HG03565 (cell line): ENCODE measurements at regions not wholly inside any gene's neighbourhood (a gene's known extent, or its start where the extent isn't known, plus 50 kb on each side); places are given as distances from the start of the nearest gene placed in this dataset.
"Not testable (repeated sequence)": the region's sequence is repeated elsewhere in the genome, so short reads cannot be mapped to it uniquely, and the experiment has no call there.

ENCODE experiments used
- ATAC-seq: cut with Tn5 transposase; IDR thresholded peaks from one replicate; pipeline ENCODE4 v1.9.1; 2021; ENCODE audit warnings: mild to moderate bottlenecking, moderate library complexity; ENCODE audit not compliant: unreplicated experiment

GRCh38 chr11:112533682-112534081 lies 273.0 kb upstream of the PLET1 start:
- ATAC-seq, result no peak

- no peak for ATAC-seq
Measured at GRCh38 chr11:112534208-112534607, 273.5 kb upstream of the PLET1 start.

GRCh38 chr11:112537026-112537425 lies 276.4 kb upstream of the PLET1 start:
- ATAC-seq, result no peak

GRCh38 chr11:112537846-112538330 lies 277.2 kb upstream of the PLET1 start:
- ATAC-seq, result no peak

GRCh38 chr11:112538534-112539280 lies 278.0 kb upstream of the PLET1 start:
- no peak for ATAC-seq

GRCh38 chr11:112539281-112539555 lies 278.6 kb upstream of the PLET1 start:
- not testable (repeated sequence) for ATAC-seq

- ATAC-seq, result no peak
Measured at GRCh38 chr11:112539741-112540140, 279.1 kb upstream of the PLET1 start.

- no peak for ATAC-seq
Measured at GRCh38 chr11:112540261-112540660, 279.6 kb upstream of the PLET1 start.

GRCh38 chr11:112541140-112542046 lies 280.7 kb upstream of the PLET1 start:
- no peak for ATAC-seq

- ATAC-seq, result no peak
Measured at GRCh38 chr11:112542479-112542878, 281.8 kb upstream of the PLET1 start.

- no peak for ATAC-seq
Measured at GRCh38 chr11:112543390-112543789, 282.7 kb upstream of the PLET1 start.

GRCh38 chr11:112548641-112549040 lies 288.0 kb upstream of the PLET1 start:
- no peak for ATAC-seq

GRCh38 chr11:112553205-112553731 lies 292.6 kb upstream of the PLET1 start:
- no peak for ATAC-seq

- ATAC-seq, result no peak
Measured at GRCh38 chr11:112554586-112554985, 293.9 kb upstream of the PLET1 start.

- no peak for ATAC-seq
Measured at GRCh38 chr11:112555491-112556364, 295.1 kb upstream of the PLET1 start.

- ATAC-seq, result no peak
Measured at GRCh38 chr11:112558691-112559090, 298.0 kb upstream of the PLET1 start.

GRCh38 chr11:112563808-112564207 lies 303.1 kb upstream of the PLET1 start:
- no peak for ATAC-seq

- ATAC-seq, result no peak
Measured at GRCh38 chr11:112564228-112564955, 303.7 kb upstream of the PLET1 start.

- no peak for ATAC-seq
Measured at GRCh38 chr11:112565551-112565950, 304.9 kb upstream of the PLET1 start.

- no peak for ATAC-seq
Measured at GRCh38 chr11:112566124-112566523, 305.5 kb upstream of the PLET1 start.
